NOMO-1 treated with DMSO at 0.1 percent for 48 hours (cell line): ENCODE measurements at regions not wholly inside any gene's neighbourhood (a gene's known extent, or its start where the extent isn't known, plus 50 kb on each side); places are given as distances from the start of the nearest gene placed in this dataset.

Experiments
- DNase-seq: peaks from one replicate; lab custom pipeline; 2025; ENCODE audit not compliant: unreplicated experiment; lab: John Stamatoyannopoulos, UW

DNA sequence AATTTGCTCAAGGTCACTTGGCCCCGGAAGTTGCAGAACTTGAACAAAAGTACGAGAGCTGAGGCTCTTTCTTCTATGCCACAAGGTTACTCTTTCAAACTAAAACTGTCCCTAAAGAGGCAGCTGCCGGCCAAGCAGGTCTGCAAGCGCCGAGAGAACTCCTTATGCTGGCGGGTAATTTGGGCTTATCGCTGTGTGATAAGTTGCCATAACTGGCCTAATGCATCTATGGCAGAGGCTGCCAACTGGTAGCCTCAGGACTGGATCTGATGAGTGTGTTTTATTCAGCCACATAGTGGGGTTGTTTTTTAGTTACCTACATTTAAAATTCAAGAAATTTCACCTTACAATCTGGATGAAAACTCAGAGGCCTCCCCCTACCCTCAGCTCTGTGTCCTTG is 68.1 kb upstream of the SPOCK1 start:
- no peak for DNase-seq

DNA sequence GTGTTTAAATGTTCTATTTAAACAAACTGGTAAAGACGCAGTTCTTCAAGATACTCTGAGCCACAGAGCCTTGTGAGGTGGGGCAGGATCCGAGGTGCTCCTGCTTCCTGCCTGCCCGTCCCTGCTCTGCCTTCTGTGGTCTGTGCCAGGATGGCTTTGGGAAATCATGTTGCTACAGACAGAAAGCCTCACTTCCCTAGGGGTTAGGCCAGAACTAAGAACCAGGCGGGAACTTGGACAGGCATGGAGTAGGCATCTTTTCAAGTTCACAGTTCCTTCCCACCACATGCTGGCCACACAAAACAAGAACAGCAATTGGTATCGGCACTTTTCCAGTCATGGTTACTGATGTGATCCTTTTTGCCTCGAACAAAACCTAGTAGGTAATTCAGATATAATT is 67.7 kb upstream of the SPOCK1 start:
- DNase-seq: no peak

DNA sequence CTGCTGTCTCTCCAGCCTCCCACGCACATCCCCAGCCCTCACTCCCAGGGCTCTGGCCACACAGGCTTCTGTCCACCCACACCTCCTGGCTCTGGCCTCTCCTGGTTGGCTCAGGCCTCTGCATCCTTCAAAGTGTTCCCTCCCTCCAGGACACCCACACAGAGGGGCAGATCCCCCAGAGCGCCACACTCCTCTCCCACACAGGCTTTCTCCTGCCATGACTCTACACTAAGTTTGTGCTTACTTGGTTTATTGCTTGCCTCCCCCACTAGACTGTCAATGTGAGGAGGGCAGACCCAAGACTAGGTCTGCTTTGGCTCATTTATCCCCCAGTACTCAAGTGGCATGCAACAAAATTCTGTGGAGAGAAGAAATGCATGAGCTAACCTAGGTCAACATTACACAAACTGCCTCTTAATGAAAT is 67.0 kb upstream of the SPOCK1 start:
- DNase-seq: no peak

DNA sequence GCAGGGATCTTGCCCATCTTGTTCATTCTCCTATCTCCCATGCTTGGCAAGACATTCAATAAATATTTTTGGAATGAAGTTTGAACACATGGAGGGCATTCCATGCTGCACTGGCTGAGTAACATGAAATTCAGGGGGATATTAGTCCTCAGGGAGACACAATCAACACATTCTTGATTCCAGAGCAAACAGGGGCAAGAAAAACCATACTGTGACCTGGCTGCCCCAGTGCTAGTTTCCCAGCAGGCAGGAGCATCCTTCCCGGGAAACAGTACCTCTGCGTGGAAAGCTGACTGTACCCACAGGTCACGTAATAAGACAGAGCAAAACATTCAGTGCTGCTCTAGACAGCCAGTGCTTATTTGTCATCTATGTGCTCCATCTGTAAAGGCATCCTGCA is 66.3 kb upstream of the SPOCK1 start:
- DNase-seq: no peak

DNA sequence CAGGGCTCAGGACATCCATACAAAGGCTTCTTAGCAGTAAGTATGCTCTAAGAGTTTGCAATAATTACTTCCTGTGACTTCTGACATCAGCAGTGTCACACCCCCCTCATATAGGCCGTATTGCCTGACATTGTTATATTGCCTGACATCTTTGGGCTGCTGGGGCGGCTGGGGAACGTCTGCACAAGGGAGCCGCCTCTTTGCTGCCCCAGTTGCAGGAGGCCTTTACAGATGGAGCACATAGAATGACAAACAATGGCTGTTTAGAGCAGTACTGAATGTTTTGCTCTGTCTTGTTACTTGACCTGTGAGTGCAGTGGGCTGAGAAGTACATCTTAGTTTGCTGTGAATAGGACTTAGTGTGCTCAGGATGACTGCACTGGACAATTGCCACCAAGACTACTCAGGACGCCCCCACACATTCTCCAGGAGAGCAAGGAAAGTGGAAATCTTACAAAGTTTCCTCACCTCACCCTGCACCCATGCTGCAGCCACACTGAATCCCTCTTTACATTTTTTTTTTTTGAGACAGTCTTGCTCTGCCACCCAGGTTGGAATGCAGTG is 65.4 kb upstream of the SPOCK1 start:
- peak; percentile 64 for DNase-seq

DNA sequence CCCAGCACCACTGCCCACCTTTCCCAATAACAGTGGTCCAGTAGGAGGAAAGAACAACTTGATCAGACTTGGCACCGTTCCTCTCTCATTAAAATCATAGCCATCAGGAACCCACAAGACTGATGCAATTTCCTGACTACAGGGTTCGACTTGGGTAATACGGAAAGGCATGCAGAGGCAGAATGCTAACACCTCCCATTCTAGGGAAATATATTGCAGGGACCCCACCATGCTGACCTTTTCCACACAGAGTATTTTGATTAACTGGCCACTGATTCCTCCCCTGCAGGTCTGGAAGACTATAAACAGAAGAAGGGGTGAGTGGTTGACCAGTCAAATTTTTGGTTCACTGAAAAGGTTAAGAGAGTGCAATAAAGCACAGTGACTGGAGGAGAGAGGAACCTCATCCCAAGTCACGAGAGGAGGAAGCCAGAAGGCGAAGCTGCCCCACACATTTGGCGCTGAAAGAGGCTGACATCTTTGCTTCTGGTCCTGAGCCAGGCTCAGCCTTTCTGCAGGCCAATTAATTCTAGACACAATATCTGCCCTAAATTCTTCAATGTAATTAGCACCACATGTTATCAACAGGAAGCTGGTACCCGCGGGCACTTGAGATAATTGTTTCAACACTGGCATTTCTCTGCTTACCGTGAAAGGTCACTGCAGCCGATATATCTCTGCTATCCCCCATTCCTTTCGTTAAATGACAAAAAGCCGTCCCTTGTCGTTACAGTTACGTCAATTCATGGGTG is 64.7 kb upstream of the SPOCK1 start:
- peak; percentile 93 for DNase-seq

DNA sequence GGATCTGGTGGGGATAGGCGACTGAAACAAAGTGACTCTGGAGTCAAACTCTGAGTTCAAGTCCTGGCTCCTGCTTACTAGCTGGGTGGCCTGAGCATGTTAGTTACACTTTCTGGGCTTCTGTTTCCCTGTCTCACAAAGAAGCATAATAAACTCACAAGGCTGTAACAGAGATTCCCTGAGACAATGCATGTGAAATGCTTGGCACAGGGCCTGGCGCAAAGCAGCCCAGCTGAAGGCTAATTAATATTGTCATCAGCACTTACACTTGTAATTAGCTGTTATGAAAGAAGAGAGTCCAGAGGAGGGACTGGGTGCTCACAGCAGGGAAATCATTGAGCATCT is 64.1 kb upstream of the SPOCK1 start:
- no peak for DNase-seq

DNA sequence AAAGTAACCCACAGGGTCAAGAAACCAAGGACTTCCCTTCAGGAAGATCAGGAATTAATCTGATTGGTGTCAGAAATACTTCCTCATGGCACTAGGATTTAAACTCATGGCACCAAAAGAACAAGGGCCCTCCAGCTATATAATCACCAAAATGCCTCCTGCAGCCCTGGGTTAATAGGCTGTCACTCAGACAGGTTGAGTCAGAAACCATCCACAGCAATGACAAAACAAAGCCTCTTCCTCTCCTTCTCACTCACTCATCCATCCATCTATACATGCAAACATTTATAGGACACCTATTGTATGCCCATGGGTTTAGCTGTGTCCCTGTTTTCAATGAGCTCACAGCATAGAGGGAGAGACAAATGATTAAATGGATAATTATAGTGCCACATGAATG is 62.5 kb upstream of the SPOCK1 start:
- no peak for DNase-seq

DNA sequence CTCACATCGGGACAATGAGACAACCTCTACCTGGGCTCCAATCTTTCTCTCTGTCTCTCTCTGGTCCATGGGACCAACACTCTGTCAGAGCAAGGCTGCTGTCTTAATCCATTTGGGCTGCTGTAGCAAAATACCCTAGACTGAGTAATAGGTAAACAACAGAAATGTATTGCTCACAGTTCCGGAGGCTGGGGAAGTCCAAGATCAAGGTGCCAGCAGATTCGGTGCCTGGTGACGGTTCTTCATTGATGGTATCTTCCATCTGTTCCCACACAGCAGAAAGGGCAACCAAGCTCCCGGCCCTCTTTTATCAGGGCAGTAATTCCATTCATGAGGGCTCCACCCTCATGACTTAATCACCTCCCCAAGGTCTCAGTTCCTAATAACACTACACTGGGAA is 61.3 kb upstream of the SPOCK1 start:
- no peak for DNase-seq
